HEK293T (cell line): ENCODE measurements at regions not wholly inside any gene's neighbourhood (a gene's known extent, or its start where the extent isn't known, plus 50 kb on each side); places are given as distances from the start of the nearest gene placed in this dataset.

Experiments
- BHLHE40 ChIP-seq: fragments of 450-650 bp; IDR thresholded peaks from 2 replicates; pipeline ENCODE4 v1.6.1; 2016; ENCODE audit warnings: mild to moderate bottlenecking, moderate library complexity, borderline replicate concordance
- FOXK2 ChIP-seq: fragments of 450-650 bp; IDR thresholded peaks from 2 replicates; pipeline ENCODE4 v1.6.1; 2016; ENCODE audit warnings: mild to moderate bottlenecking
- FOXM1 ChIP-seq: fragments of 450-650 bp; IDR thresholded peaks from 2 replicates; pipeline ENCODE4 v1.6.1; 2017; ENCODE audit warnings: mild to moderate bottlenecking, borderline replicate concordance

- TF ChIP-seq FOXK2: no peak
- no peak for TF ChIP-seq BHLHE40
- TF ChIP-seq FOXM1: no peak
Observed at GRCh38 chr10:128242641-128243040, 116.4 kb upstream of the MKI67 start.
